Transverse colon (tissue), 4 donors: ENCODE measurements at regions not wholly inside any gene's neighbourhood (a gene's known extent, or its start where the extent isn't known, plus 50 kb on each side); places are given as distances from the start of the nearest gene placed in this dataset.

Experiments used
- DNase-seq: peaks from one replicate; pipeline ENCODE4 v3.0.0-alpha.2; 2019
- H3K27ac ChIP-seq, 4 donors: fragments of 200-600 bp; sonication (generic); 2 replicates each; pipeline ENCODE4 v1.5.1; 2016 to 2018; ENCODE audit warnings: inconsistent platforms in 4 of 4
- H3K27me3 ChIP-seq: fragments of 200-600 bp; sonication (generic); 2 replicates; pipeline ENCODE4 v1.5.1; 2017; ENCODE audit warnings: inconsistent platforms
- H3K36me3 ChIP-seq, 4 donors: fragments of 200-600 bp; sonication (generic); 2 replicates each; pipeline ENCODE4 v1.5.1; 2017 to 2019; ENCODE audit warnings: inconsistent platforms in 4 of 4
- H3K4me1 ChIP-seq, 4 donors: fragments of 200-600 bp; sonication (generic); 2 replicates each; pipeline ENCODE4 v1.5.1; 2017 to 2020; ENCODE audit warnings: inconsistent platforms in 4 of 4
- H3K4me3 ChIP-seq, 4 donors: fragments of 200-600 bp; sonication (generic); 1 replicate in 1 of 4; 2 replicates in 3 of 4; pipeline versions ENCODE4 v1.5.1 to v1.6.1; 2017 to 2019; ENCODE audit warnings: inconsistent platforms in 4 of 4
- H3K9me3 ChIP-seq, 2 donors: fragments of 200-600 bp; sonication (generic); 2 replicates each; pipeline ENCODE4 v1.5.1; 2017 to 2019; ENCODE audit warnings: inconsistent platforms in 2 of 2
- CTCF ChIP-seq, 5 experiments: fragments of 200-600 bp in 3 of 5; fragments of 450-650 bp in 2 of 5; sonication (generic) in 3 of 5; IDR thresholded peaks; 1 replicate in 2 of 5; 2 replicates in 3 of 5; pipeline ENCODE4 v1.5.1; 2016 to 2017; ENCODE audit warnings: antibody characterized with exemption in 5 of 5, inconsistent platforms in 3 of 5, mild to moderate bottlenecking in 2 of 5, moderate library complexity in 1 of 5
- EP300 ChIP-seq: sonication (generic); formaldehyde crosslinking; IDR thresholded peaks from one replicate; pipeline ENCODE4 v1.6.1; 2017; ENCODE audit warnings: antibody characterized with exemption, low read depth
- POLR2A ChIP-seq: fragments of 450-650 bp; IDR thresholded peaks from one replicate; pipeline ENCODE4 v1.6.1; 2016; ENCODE audit warnings: antibody characterized with exemption, mild to moderate bottlenecking, moderate library complexity
- POLR2AphosphoS5 ChIP-seq, 3 donors: sonication (generic); formaldehyde crosslinking; IDR thresholded peaks; one replicate each; pipeline ENCODE4 v1.6.1; 2016; ENCODE audit warnings: antibody characterized with exemption in 3 of 3
- WGBS, 2 donors: methylation state at CpG; one replicate each; pipeline ENCODE4 v1.1.5; 2018; ENCODE audit warnings: low coverage in 1 of 2; 5-methylcytosine and 5-hydroxymethylcytosine counted together
- in situ Hi-C, 4 donors: fragments of 200-750 bp; cut with MboI; loops; one replicate each; pipeline versions ENCODE4 v1.15.0 to v1.15.1; 2017; ENCODE audit warnings: low sequenced_read_pairs in 3 of 4, low pct_ligation_motif_present in 1 of 4, low pct_unique_long_range_greater_than_20kb in 1 of 4
- intact Hi-C: fragments of 100-400 bp; cut with DNase I; formaldehyde crosslinking; loops from one replicate; pipeline ENCODE4 v1.15.1; 2023; ENCODE audit warnings: low total_unique reads

GRCh38 chr15:79373113-79373512, 59.0 kb upstream of the MINAR1 start:
- in situ Hi-C loops: no loop called here
- Histone ChIP-seq H3K4me1 (no peaks in the 10 kb centered on the region), H3K9me3 (no peaks in the 10 kb centered on the region), H3K27me3 (no peaks in the 10 kb centered on the region), H3K27ac (no peak overlapping the region), H3K4me3 (no peak overlapping the region), H3K36me3 (no peaks in the 10 kb centered on the region)
- intact Hi-C loops: no loop called here
- WGBS, 2 donors: 61 to 88% methylated on average over 1 of the region's 1 CpG
- TF ChIP-seq POLR2A: no peak
- TF ChIP-seq CTCF (IDR thresholded peaks at IDR 0.05): no peak
- no peak for TF ChIP-seq EP300
- TF ChIP-seq POLR2AphosphoS5 (IDR thresholded peaks at IDR 0.05): no peak
- DNase-seq: no peak

- intact Hi-C loops: no loop called here
- 66% methylated on average over 2 of the region's 2 CpGs; no CpG with 5 or more reads in 1 of the 2 donors for WGBS, 2 donors
- in situ Hi-C loops: no loop called here
- DNase-seq: no peak
- H3K27me3 ChIP-seq: no peaks in the 10 kb centered on the region
- no peak overlapping the region for H3K4me3 ChIP-seq
- H3K36me3 ChIP-seq: no peaks in the 10 kb centered on the region
- no peaks in the 10 kb centered on the region for H3K4me1 ChIP-seq
- TF ChIP-seq CTCF (IDR thresholded peaks at IDR 0.05) (no peak), POLR2A (no peak), POLR2AphosphoS5 (IDR thresholded peaks at IDR 0.05) (no peak)
- no peak overlapping the region for H3K27ac ChIP-seq
- no peaks in the 10 kb centered on the region for H3K9me3 ChIP-seq
These were observed 58.4 kb upstream of the MINAR1 start for GRCh38 chr15:79373728-79374127.

- intact Hi-C loops (no loop called here), in situ Hi-C loops (no loop called here)
- Histone ChIP-seq H3K9me3 (no peaks in the 10 kb centered on the region), H3K4me3 (no peak overlapping the region), H3K4me1 (peaks cover 0 to 2% (median 0%) of the 10 kb centered on the region in 4 donors), H3K27me3 (no peaks in the 10 kb centered on the region), H3K36me3 (no peaks in the 10 kb centered on the region), H3K27ac (no peak overlapping the region)
- 83 to 95% methylated on average over 2 to 3 of the region's 3 CpGs for WGBS, 2 donors
- no peak for TF ChIP-seq POLR2AphosphoS5 (IDR thresholded peaks at IDR 0.05)
- no peak for TF ChIP-seq EP300
- TF ChIP-seq POLR2A: no peak
- no peak for TF ChIP-seq CTCF (IDR thresholded peaks at IDR 0.05)
- no peak for DNase-seq
These were observed 55.8 kb upstream of the MINAR1 start for GRCh38 chr15:79376383-79376782.

- H3K27ac ChIP-seq: no peak overlapping the region
- H3K9me3 ChIP-seq: no peaks in the 10 kb centered on the region
- no peaks in the 10 kb centered on the region for H3K36me3 ChIP-seq
- DNase-seq: no peak
- H3K27me3 ChIP-seq: no peaks in the 10 kb centered on the region
- TF ChIP-seq CTCF (IDR thresholded peaks at IDR 0.05) (no peak), POLR2AphosphoS5 (IDR thresholded peaks at IDR 0.05) (no peak), POLR2A (no peak), EP300 (no peak)
- 89 to 90% methylated on average over 1 to 3 of the region's 3 CpGs for WGBS, 2 donors
- intact Hi-C loops: no loop called here
- no peak overlapping the region for H3K4me3 ChIP-seq
- H3K4me1 ChIP-seq: peaks cover 0 to 3% (median 0%) of the 10 kb centered on the region in 4 donors
- in situ Hi-C loops: no loop called here
These were observed 53.6 kb upstream of the MINAR1 start for GRCh38 chr15:79378394-79379109.
